ENCODE measurements at regions not wholly inside any gene's neighbourhood (a gene's known extent, or its start where the extent isn't known, plus 50 kb on each side); places are given as distances from the start of the nearest gene placed in this dataset.

DNA sequence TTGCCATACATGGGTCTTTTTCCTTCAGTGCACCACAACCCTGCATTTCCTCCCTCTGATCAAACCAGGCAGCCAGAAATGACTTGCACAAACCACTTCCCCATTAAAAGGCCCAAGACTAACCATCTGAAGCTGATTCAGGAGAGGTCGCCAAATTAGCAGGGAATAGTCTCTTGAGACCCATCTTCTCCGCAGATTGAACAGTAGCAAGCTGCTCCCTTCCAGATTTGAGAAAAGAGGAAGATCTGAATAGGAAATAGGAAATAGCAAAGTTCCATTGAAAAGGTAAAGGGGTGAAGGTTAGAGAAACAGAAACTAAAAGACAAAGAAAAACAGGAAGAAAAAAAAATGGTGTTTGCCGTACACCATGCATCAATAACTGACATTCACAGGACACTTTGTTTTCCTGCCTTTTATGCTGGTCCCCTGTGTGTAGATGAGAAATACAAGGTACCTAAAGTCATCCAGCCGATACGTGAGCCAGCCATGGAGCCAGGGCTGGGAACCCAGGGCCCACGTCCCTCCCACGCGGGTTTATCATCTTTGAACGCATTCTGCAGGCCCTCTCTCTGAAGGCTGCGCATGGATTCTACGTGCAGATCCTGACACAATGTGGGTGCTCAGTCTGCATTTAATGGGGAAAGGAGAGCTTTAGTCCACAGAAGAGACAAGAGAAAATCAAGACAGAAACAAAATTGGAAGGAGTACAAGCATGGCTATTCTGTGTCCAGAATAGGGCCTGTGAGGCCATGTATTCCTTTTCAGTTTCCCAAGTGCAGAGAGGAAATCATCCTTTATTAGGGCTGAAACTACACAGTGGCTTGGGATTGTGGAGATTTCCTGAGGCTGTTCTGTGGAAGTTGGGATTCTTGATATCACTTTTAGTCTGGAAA is 268.4 kb upstream of the NPVF start:
- DNase-seq (ENCODE audit: low read depth in 1 of 2, low spot score in 1 of 2), result no peak

GRCh38 chr7:25500393-25500921 is 272.2 kb upstream of the NPVF start:
- DNase-seq (ENCODE audit: low read depth in 1 of 2, low spot score in 1 of 2), result no peak

GRCh38 chr7:25503306-25503705 is 275.0 kb upstream of the NPVF start:
- DNase-seq (ENCODE audit: low read depth in 1 of 2, low spot score in 1 of 2), result no peak

GRCh38 chr7:25512061-25512687 is 283.9 kb upstream of the NPVF start:
- DNase-seq (ENCODE audit: low read depth in 1 of 2, low spot score in 1 of 2), result no peak

GRCh38 chr7:25515633-25516275 is 287.5 kb upstream of the NPVF start:
- DNase-seq (ENCODE audit: low read depth in 1 of 2, low spot score in 1 of 2), result no peak

- no peak for DNase-seq (ENCODE audit: low read depth in 1 of 2, low spot score in 1 of 2)
Measured at GRCh38 chr7:25517906-25518305, 289.6 kb upstream of the NPVF start.

DNA sequence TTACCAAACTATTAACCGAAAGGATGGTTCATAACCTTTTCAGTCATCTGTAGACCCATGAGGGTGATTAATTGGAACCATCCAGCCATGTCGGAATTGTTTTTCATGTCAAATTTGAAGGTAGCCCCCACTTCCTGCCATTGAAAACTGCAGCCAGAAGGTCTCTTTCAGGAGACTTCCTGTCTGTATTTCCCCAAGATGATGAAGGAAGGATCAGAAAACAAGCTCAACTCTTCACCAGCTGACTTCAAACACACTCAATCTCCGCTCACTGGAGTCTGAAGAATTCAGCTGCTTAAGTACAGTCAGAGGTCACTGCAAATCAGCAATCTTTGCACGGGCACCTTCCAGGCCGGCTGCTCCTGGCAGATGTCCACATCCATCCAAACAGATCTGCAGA is 291.7 kb upstream of the NPVF start:
- no peak for DNase-seq (ENCODE audit: low read depth in 1 of 2, low spot score in 1 of 2)

DNA sequence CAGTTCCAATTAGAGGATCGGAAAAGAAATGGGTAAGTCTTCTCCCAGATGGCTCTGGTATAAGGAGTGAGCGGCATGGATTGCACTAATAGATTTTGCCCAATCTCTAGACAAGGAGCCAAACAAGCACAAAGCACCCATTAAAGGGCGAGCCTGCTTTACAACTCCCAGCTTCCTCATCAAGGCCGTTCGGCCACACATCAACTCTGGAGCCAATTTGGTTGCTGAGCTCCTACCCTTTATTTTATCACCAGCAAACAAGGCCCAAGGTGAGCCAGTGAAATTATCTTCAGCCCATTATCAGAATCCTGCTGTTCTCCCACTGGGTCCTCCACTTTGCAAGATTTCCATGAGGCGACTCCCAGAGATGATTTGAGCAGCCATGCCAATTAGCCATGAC is 292.2 kb upstream of the NPVF start:
- no peak for DNase-seq (ENCODE audit: low read depth in 1 of 2, low spot score in 1 of 2)

DNA sequence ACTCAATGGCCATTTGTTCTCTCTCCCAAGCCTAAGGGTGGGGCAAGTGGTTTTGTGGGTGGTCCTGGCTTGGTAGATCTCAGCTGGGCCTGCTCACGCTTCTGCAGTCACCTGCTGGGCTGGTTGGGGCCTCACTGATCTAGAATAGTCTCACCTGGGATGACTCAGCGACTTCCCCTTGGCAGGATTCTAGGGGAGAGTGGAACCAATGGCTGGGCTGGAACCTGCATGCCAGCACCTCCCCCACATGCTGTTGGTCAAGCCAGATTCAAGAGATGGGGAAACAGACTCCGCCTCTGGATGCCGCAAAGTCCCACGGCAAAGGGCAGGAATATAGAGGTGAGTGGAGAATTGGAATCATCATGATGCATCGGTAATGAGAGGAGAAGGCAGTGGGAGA is 292.9 kb upstream of the NPVF start:
- no peak for DNase-seq (ENCODE audit: low read depth in 1 of 2, low spot score in 1 of 2)

GRCh38 chr7:25522727-25523126 is 294.4 kb upstream of the NPVF start:
- no peak for DNase-seq (ENCODE audit: low read depth in 1 of 2, low spot score in 1 of 2)

DNA sequence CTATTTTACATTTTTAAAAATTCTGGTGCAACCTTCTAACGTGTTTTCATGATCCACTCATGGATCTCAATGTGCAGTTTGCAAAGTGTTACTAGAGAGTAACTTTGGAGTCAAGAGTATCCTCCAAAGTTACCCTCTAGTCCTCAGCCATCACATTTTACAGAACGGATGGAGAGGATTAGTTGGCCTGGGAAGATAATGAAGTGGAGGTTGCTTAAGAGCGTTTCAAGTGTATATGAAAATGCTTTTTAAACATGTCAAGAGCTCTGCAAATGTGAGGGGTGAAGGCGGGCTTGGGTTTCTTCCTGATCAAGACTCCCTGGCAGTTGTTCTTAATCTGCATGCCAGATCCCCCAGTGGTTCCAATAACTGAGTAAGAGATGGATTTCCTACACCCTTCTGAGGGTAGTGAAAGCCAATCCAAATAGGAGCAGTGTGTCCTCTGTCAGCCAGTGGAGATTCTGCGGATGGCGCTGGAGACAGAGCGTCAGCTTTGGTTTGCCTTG is 299.4 kb upstream of the NPVF start:
- DNase-seq (ENCODE audit: low read depth in 1 of 2, low spot score in 1 of 2), result no peak

DNA sequence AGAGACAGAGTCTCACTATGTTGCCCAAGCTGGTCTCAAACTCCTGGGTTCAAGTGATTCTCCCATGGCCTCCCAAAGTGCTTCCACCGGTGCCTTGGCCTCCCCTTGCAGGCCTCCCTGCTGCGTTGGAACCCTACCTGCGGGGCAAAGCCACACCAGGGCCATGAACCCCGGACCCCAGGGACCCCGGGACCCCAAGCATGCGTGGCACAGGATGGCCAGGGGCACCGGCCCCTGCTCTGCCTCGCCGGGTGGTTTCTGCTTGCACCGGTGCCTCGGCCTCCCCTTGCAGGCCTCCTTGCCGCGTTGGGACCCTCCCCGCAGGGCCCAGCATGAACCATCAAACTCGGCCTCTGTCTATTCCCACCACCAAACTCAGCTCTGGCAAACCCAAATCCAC is 301.0 kb upstream of the NPVF start:
- DNase-seq (ENCODE audit: low read depth in 1 of 2, low spot score in 1 of 2), result no peak

GRCh38 chr7:25536851-25537250 is 308.6 kb upstream of the NPVF start:
- DNase-seq (ENCODE audit: low read depth in 1 of 2, low spot score in 1 of 2), result no peak

DNA sequence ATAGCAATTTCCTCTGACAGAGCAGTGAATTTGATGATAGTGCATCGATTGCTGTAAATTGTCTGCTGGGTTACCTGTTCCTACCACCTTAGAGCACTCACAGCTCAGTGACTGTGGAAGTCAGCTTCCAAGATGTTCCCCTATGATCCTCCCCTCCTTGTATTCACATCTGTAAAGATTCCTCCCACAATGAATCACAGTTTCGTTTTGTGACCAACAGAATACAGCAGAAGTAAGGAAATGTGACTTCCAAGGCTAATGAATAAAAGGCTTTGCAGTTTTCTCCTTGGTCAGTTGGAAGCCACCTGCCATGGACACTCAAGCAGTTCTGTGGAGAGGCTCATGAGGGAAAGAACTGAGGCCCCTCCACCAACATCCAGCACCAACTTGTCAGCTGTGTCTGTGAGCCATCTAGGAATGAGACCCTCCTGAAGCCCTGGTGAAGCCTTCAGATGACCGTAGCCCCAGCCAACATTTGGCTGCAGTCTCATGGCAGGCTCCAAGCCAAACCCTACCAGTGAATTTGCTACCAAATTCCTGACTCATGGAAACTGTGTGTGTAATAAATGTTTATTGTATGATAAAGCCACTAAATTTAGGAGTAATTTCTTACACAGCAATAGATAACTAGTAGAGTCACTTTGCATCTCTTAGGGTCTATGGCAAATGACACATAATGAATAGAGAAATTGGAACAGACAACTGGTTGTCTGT is 309.5 kb upstream of the NPVF start:
- DNase-seq (ENCODE audit: low read depth in 1 of 2, low spot score in 1 of 2), result no peak

DNA sequence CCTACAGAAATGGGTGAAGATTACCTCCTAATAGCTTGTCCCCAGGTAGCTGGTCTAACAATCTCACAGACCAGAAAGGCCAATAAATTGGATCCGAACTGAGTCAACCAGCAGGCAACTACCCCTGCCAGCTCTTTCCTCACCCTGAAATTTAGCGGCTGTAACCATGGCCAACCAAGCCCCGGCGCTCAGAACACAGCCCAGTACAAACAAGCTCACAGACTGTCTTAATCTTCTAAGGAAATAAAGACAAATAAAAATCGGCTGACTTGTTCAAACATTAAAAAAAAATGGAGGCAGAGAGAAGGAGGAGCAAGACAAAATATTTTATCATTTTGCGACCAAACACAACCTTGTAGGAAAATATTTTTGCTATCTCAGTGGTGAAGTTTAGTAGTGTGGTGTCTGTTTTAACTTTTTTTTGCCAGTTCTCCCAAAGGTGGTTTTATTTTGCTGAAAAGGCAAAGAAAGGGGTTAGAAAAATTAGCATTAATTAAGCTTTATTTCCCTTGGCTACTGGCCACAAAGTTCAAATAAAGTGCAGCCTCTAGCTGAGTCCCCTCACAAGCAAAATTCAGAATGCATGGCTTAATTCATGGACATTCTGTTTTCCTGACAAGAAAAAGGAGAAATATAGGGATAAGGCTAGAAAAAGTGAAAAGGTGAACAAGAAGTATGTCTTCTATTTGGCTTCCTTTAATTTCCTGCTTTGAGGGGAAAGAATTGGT is 313.0 kb upstream of the NPVF start:
- DNase-seq (ENCODE audit: low read depth in 1 of 2, low spot score in 1 of 2), result no peak

DNA sequence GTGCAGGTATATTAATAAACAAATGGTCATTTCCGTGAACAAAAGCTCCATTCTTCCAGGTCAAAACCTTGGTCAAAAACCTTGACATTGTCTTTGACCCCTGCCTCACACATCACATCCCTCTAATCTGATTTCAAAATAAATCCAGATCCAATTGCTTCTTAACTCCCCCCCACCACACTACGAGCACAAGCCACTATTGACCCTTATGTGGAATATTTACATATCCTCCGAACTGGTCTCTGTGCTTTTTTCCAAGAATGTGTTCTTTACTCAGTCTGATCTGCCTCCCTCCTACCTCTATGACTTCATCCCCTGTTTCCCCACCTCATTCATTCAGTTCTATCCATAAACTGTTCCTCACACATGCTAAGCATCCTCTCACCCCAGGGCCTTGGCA is 313.6 kb upstream of the NPVF start:
- DNase-seq (ENCODE audit: low read depth in 1 of 2, low spot score in 1 of 2), result no peak

DNA sequence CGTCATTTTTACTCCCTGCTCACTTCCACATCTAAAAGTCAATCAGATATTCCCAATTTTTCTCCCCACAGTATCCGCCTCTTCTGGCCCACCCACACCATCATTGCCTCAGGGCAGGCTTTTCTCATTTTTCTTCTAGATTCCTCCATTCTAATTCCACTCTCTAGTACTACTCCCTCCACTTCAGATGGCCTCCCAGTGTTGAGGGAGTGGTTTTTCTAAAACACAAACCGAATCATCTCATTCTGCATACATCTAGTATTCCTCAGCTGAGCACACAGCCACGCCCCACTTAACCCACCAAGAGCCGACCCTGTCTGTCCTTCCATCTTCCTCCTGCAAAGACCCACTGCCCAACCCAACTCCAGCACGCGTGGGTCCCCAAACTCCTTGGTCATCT is 314.9 kb upstream of the NPVF start:
- no peak for DNase-seq (ENCODE audit: low read depth in 1 of 2, low spot score in 1 of 2)

DNA sequence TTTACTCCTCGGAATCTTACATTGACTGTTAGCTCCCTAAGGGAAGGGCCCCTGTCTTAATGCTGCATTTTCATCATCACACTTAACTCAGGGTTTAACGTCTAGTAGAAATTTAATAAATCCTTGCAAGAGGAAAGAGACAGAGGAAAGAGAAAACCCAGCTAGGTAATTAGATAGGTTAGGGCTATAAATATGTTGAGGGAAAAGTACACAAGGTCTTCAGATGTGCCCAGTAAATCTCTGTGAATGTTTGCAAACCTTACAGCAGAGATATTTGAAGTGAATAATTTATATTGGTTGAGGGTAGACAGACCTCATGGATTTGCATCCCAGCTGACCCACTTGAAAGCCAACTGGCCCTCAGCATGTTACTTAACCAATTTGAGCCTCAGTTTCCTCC is 315.5 kb upstream of the NPVF start:
- no peak for DNase-seq (ENCODE audit: low read depth in 1 of 2, low spot score in 1 of 2)

DNA sequence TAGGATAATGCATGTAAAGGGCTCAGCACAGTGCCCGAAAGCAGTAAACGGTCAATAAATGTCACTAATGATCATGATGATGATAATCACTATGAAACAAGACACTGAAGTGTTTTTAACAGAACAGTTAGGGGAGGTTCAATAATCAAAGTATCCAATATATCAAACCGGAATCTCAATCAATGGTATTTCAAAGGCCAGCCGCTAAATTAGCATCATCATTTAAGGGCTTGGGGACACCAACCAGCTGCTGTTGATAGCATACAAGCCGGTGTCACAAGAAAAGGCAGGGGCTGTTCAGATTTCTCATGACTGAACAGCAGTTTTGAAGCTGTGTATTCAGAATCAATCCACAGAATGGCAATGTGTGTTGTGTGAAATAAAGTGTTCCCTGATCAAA is 316.0 kb upstream of the NPVF start:
- DNase-seq (ENCODE audit: low read depth in 1 of 2, low spot score in 1 of 2), result no peak

All from activated T-helper 1 cell treated with anti-CD3 and anti-CD28 coated beads, Interleukin-2, amount 50 U/mL, for 16 hours (primary cell).